ENCODE measurements at regions not wholly inside any gene's neighbourhood (a gene's known extent, or its start where the extent isn't known, plus 50 kb on each side); places are given as distances from the start of the nearest gene placed in this dataset.

DNA sequence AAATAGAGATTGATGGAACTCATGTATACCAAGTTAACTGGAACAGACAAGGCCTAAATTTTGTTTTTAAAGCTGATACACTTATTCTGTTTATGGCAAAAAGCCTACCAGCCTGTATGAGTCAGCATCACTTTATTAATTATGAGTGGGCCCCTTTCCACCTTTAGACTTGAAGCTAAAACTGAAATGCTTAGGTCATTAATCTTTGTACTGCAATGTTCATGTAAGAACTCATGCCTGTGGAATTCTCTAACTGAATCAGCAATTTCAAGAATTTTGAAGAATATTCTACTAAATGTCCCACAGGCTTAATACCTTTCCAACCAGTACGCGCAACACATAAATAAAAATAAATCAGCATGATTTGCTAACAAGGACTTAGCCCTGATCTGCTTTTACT lies 140.2 kb upstream of the PHACTR1 start:
- no peak overlapping the region for H2BK20ac ChIP-seq (ENCODE audit: low read length)
- H2BK12ac ChIP-seq (ENCODE audit: low read depth, low read length): no peak overlapping the region
- FAIRE-seq (no peak), DNase-seq (ENCODE audit: low read depth in 1 of 2, low spot score in 2 of 2) (no peak)
- no peak overlapping the region for H2AFZ ChIP-seq (ENCODE audit: low read length)
- H2BK15ac ChIP-seq (ENCODE audit: low read length): no peak overlapping the region
- H4K8ac ChIP-seq (ENCODE audit: extremely low read depth, insufficient read depth, low read length): no peak overlapping the region
- H3K23me2 ChIP-seq (ENCODE audit: low read depth, low read length): no peaks in the 10 kb centered on the region
- TF ChIP-seq POU5F1 (IDR thresholded peaks at IDR 0.05; ENCODE audit: low read depth, low read length) (no peak), CTBP2 (IDR thresholded peaks at IDR 0.05; ENCODE audit: borderline replicate concordance, insufficient read depth, insufficient read length, low read length) (no peak), SP2 (IDR thresholded peaks at IDR 0.05; ENCODE audit: low read length) (no peak), KDM1A (IDR thresholded peaks at IDR 0.05; ENCODE audit: borderline replicate concordance, low read length) (no peak), NANOG (IDR thresholded peaks at IDR 0.05; ENCODE audit: insufficient read depth, low read depth, low read length, poor library complexity, severe bottlenecking) (no peak), CBX5 (IDR thresholded peaks at IDR 0.05; ENCODE audit: low read depth, low read length) (no peak), RBBP5 (IDR thresholded peaks at IDR 0.05; ENCODE audit: borderline replicate concordance, low read depth, low read length) (no peak)
- TF ChIP-seq, protein P1, sequence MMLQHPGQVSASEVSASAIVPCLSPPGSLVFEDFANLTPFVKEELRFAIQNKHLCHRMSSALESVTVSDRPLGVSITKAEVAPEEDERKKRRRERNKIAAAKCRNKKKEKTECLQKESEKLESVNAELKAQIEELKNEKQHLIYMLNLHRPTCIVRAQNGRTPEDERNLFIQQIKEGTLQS (IDR thresholded peaks at IDR 0.05; ENCODE audit: insufficient read depth, low read depth, low read length): no peak
- TF ChIP-seq, protein P2, sequence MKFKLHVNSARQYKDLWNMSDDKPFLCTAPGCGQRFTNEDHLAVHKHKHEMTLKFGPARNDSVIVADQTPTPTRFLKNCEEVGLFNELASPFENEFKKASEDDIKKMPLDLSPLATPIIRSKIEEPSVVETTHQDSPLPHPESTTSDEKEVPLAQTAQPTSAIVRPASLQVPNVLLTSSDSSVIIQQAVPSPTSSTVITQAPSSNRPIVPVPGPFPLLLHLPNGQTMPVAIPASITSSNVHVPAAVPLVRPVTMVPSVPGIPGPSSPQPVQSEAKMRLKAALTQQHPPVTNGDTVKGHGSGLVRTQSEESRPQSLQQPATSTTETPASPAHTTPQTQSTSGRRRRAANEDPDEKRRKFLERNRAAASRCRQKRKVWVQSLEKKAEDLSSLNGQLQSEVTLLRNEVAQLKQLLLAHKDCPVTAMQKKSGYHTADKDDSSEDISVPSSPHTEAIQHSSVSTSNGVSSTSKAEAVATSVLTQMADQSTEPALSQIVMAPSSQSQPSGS (IDR thresholded peaks at IDR 0.05; ENCODE audit: low read length): no peak
- CTCF ChIA-PET (ENCODE audit: partially characterized antibody): interaction anchor here (0.9 to 1.3 kb wide), 2 partner anchors 29 to 49 kb away, joined by 3 read pairs; no protein-coding TSS in a partner anchor
- no peak overlapping the region for H3K4me2 ChIP-seq (ENCODE audit: insufficient read depth in 1 of 2, low read depth in 2 of 2, low read length in 2 of 2)
- H4K5ac ChIP-seq (ENCODE audit: insufficient read length, low read depth, low read length): no peak overlapping the region
- H3K27ac ChIP-seq (ENCODE audit: low read depth, low read length): no peak overlapping the region
- no peak overlapping the region for H3K14ac ChIP-seq (ENCODE audit: insufficient read length)
- H2AK5ac ChIP-seq (ENCODE audit: low read depth, low read length): no peak overlapping the region
- no peaks in the 10 kb centered on the region for H4K20me1 ChIP-seq (replicated peaks in 1 of 2; ENCODE audit: control insufficient read depth in 1 of 2, insufficient read depth in 2 of 2, low read length in 2 of 2)
- H2BK5ac ChIP-seq (ENCODE audit: low read depth, low read length): no peak overlapping the region
- no peaks in the 10 kb centered on the region for H3K9me3 ChIP-seq (ENCODE audit: insufficient read depth in 2 of 2, low read depth in 1 of 2, low read length in 1 of 2)
- H3K4me3 ChIP-seq (ENCODE audit: extremely low read depth in 1 of 4, insufficient read depth in 2 of 4, low read depth in 3 of 4, low read length in 4 of 4): no peak overlapping the region
- H4K91ac ChIP-seq (replicated peaks; ENCODE audit: insufficient read length, low read length): no peak overlapping the region
- H3K4ac ChIP-seq (replicated peaks; ENCODE audit: insufficient read length, low read depth, low read length): no peak overlapping the region
- WGBS, 2 experiments (ENCODE audit: extremely low coverage in 1 of 2, insufficient coverage in 1 of 2, insufficient read length in 1 of 2, insufficient replicate concordance in 2 of 2, low coverage in 1 of 2, low lambda C conversion rate in 2 of 2, missing lambda C conversion rate in 1 of 2): 96% methylated on average over 2 of the region's 2 CpGs; no CpG with 5 or more reads in 1 of the 2 experiments
- H3K79me2 ChIP-seq (ENCODE audit: control insufficient read depth in 1 of 2, insufficient read depth in 2 of 2, low read length in 2 of 2): no peaks in the 10 kb centered on the region
- H3K18ac ChIP-seq (ENCODE audit: extremely low read depth, low read length): no peak overlapping the region
- no peak overlapping the region for H2BK120ac ChIP-seq (replicated peaks; ENCODE audit: low read depth, low read length)
- no peaks in the 10 kb centered on the region for H3K79me1 ChIP-seq (ENCODE audit: low read depth, low read length)
- H3K9ac ChIP-seq (replicated peaks in 1 of 4; ENCODE audit: extremely low read depth in 1 of 4, low read depth in 3 of 4, low read length in 3 of 4): no peak overlapping the region
- no peaks in the 10 kb centered on the region for H3K27me3 ChIP-seq (replicated peaks in 1 of 4; ENCODE audit: control insufficient read depth in 3 of 4, extremely low read depth in 1 of 4, insufficient read depth in 3 of 4, low read length in 3 of 4)
- H3K23ac ChIP-seq (ENCODE audit: insufficient read length): no peak overlapping the region
- POLR2A ChIA-PET (ENCODE audit: partially characterized antibody): no interaction called here
- H3K56ac ChIP-seq (replicated peaks; ENCODE audit: insufficient read length, low read depth, low read length): no peak overlapping the region
- H3K4me1 ChIP-seq (replicated peaks in 1 of 4; ENCODE audit: control insufficient read depth in 3 of 4, insufficient read depth in 4 of 4, low read length in 3 of 4): peaks cover 2 to 4% (median 3%) of the 10 kb centered on the region in 4 experiments; a peak in 5 of 7 replicates
- no peaks in the 10 kb centered on the region for H3K36me3 ChIP-seq (ENCODE audit: control insufficient read depth in 2 of 4, insufficient read depth in 4 of 4, low read length in 3 of 4)

All from H1 (cell line).